Left renal cortex interstitium (tissue), 4 donors: ENCODE measurements at regions not wholly inside any gene's neighbourhood (a gene's known extent, or its start where the extent isn't known, plus 50 kb on each side); places are given as distances from the start of the nearest gene placed in this dataset.

ENCODE experiments used
- DNase-seq, 4 donors: peaks; one replicate each; pipeline ENCODE4 v3.0.0-alpha.2; 2013; ENCODE audit warnings: low read depth in 4 of 4, low spot score in 2 of 4, missing footprints in 1 of 4

GRCh38 chr16:52056259-52056658 is 490.7 kb downstream of the TOX3 start:
- no peak for DNase-seq

- DNase-seq, result no peak
Measured at GRCh38 chr16:52055381-52055780, 491.6 kb downstream of the TOX3 start.

DNA sequence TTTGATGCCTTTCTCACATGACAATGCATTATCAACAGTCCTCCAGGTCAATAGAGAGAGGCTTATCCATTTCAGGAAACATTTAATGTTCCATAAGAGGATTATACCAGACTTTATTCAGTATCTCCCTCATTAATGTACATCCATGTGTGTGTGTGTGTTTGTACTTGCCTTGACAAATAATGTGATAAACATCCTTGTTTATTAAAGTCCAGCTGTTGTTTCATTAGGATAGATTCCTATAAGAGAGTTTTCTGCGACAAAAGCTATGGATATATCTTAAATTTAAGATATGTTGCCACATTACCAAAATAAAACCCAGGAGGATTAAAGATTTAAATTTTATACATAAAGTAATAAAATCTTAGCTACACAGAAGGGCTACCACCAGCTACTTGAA is 492.6 kb downstream of the TOX3 start:
- DNase-seq, result no peak

GRCh38 chr16:52052818-52053217 is 494.1 kb downstream of the TOX3 start:
- DNase-seq, result no peak

DNA sequence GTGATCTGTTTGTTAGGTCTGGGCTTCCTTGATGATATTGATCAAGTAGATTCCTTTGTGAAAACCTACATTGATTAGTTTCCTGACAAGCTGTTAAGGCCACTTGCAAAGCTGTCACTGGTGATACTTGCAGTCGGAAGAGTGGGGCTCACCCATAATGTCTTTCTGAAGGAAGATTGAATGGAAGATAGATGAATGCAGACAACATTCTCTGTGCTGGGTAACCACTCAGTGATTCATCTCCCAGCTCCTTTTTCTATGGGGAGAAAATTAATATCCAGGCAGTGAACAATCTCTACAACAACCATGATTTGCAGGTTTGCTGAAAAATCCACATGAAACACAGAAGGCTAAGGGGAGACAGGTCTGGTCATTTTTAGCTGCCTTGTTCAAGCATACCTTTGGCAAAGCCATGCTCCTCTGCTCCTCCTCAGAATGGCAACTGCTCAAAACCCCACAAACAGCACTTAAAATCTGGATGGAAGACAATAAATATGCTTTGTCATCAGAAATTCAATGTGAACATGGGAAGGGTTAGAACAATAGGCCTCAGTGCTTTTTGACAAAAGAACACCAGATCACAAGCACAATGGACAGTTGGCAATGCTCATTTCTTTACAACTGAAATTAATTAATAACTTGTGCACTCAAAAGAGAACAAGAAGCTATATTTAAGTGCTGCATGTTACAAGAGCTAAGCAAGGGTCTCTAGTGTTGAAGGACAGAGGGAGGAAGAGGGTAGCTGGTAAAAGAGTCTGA is 495.4 kb downstream of the TOX3 start:
- DNase-seq, result no peak

DNA sequence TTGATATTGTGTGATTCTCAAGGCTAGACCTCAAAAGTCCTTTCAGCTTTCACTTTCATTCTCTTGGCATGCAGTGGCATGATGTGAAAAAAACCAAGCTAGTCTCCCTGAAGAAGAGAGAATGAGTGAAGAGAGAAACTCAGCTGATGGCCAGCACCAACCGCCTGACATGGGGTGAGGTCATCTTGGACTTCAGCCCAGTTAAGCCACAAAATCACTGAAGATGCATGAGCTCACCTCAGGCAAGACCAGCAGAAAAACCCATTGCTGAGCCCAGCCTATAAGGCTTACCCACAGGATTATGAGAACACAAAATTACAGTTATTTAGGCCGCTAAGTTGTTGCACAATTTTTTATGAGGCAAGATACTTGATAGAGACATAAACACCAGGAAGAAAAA is 496.5 kb downstream of the TOX3 start:
- DNase-seq, result no peak

DNA sequence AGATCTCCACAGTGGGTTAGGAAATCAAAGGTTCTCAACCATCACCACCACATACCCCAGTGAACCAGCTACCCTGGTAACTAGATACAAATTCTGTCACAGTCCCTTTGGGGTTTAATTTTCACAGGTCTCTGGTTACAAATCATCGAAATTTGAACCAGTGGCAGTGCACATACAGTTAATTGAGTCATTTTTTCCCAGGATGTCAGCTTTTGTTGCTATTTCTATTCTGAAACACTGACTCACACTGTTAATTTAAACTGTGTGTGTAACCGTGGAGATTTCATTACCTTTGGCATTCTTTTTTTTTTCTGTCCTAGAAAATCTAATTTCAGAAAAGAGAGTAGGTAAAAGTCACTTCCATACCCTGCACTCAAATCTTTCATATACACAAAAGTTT is 511.5 kb downstream of the TOX3 start:
- no peak for DNase-seq

DNA sequence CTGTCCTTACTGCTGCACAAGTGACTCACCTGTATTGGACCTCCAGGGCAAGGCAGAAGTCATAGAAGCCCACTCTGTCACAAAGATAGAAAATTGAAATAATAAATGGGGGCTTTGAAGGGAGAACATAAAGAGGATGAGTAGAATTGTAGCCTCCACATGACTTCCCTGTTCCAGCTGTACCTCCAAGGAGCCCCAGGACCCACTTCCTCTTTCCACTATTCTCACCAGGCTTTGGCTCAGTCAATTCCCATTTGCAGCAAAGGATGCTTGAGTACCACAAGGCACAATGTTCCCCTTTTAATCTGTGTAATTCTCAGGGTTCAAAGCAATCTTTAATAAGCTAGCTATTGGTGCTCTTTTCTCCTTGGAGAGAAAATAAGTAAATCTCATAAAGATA is 512.1 kb downstream of the TOX3 start:
- no peak for DNase-seq

- no peak for DNase-seq
Measured at GRCh38 chr16:52033992-52034391, 513.0 kb downstream of the TOX3 start.

DNA sequence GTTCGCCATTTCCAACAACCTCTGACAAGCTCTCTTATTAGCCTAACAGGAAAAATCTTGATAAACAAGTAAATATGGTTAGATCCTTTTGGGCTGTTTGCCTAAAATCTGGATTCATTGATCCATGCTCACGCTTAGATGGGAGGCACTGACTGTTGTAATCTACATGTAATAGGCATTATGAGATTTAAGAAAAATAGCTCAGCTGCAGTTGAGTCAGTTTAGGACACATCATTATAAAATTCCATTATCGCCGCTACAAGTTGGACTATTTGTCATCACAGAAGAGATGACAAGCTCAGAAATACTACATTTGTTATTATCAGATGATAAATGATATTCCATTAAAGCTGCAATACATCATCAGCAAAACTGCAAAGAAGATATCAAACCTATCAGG is 524.0 kb downstream of the TOX3 start:
- DNase-seq, result no peak

DNA sequence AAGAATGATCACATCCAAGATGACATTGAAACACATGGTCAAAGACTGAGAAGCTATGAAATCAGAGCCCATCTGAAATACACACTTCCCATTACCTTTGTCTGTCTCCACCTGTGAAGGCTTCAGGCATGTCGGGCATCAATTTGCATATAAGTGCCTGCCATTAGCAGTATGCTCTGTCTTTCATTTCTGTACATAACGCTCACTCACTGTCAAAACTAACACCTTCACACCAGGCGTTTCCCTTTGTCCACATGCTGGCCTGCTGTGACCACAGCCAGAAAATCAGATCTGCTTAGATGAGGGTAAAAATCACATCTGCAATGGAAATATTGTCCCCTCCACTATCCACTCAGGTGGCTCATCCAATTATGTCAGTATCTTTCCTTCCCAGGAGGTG is 524.8 kb downstream of the TOX3 start:
- DNase-seq, result no peak

- no peak for DNase-seq
Measured at GRCh38 chr16:52016387-52016786, 530.6 kb downstream of the TOX3 start.

DNA sequence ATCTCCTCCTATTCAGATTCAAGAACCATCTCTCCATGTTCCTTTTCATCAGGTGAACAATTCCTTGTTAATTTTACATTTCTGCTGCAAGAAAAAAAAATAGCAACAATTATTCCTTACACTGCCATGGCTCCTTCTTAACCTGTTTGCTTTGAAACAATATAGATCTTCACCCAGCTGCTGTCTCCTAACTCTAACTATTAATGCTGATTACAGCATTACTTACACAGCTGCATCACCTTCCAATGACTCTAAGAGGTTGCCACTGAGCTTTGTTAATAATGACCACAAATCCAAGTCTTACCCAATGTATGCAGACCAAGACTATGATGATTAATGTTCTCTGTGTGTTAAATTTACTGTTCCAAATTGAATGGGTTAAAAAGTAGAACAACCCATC is 541.4 kb downstream of the TOX3 start:
- no peak for DNase-seq

- no peak for DNase-seq
Measured at GRCh38 chr16:52004343-52004742, 542.6 kb downstream of the TOX3 start.

- no peak for DNase-seq
Measured at GRCh38 chr16:52002026-52002425, 544.9 kb downstream of the TOX3 start.

DNA sequence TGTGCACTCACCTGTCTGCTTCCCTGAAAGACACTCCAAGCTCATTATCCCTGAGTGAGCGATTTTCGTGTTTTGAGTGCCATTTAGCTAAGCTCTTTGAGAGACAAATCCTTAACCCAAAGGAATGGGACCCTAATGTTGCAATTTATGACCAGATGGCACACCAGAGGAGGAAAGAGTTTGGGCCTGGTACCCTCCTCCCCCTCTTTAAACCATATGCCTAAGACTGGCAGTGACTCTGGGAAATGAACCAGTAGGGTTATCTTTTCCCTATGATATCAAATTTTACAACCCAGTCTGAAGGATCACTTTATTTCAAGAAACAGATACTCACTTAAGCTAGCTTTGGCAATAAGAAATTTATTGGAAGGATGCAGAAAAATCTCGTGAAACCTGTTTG is 550.4 kb downstream of the TOX3 start:
- DNase-seq, result no peak

DNA sequence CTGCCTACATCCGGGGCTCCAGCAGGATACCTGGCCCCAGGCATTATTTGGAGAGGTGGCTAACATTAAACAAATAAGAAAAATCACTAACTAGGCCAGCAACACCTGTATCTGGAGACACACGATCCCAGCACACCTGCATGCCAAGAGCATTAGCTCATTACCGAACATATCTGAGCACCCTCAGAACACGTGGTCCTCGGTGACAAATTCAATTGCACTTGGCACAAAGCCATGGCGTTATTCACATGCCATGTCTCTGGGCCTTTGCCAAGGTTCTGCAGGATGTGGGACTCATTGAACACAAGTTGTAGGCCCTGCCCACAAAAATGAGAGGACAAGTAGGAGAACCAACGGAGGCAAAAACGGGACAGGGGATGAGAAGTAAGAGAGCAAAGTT is 552.3 kb downstream of the TOX3 start:
- peak in 1 of 4 donors; percentile 63 for DNase-seq

- no peak for DNase-seq
Measured at GRCh38 chr16:51989637-51990230, 557.2 kb downstream of the TOX3 start.

- DNase-seq, result no peak
Measured at GRCh38 chr16:51988977-51989376, 558.0 kb downstream of the TOX3 start.

- no peak for DNase-seq
Measured at GRCh38 chr16:51987519-51987918, 559.4 kb downstream of the TOX3 start.

DNA sequence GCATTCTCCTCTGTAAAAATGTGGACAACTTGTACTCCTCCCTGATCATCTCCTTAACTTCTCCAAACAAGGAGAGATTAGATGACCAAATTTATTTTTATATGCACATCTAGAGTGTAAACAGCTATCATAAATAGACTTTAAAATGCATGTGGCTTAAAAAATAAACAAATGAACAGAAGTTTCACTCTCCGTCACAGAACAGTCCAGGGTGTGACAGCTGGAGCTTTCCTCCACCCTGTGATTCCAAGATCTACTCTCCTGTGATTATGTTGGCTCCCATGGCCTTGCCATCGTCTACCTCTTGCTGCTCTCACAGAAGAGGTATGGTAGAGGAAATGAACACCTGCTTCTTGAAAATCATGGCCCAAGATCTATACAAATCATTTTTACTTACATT is 560.2 kb downstream of the TOX3 start:
- no peak for DNase-seq

DNA sequence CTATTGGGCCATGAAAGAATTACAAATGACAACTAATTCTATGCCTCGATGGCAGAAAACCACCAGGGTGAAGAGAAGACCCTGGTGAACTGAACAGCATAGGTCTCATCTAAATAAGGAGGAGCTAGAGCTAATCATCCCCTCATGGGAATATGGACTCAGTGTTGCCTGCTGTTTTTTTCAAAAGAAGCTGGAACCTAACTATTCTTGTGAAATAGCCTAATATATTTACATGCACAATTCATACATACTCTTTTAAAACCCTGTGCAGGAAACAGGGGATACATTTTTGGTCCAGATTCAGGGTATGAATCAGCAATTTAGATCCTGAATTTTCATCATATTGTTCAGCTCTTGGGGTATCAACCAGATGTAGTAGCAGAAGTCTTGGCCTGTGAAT is 560.6 kb downstream of the TOX3 start:
- no peak for DNase-seq

DNA sequence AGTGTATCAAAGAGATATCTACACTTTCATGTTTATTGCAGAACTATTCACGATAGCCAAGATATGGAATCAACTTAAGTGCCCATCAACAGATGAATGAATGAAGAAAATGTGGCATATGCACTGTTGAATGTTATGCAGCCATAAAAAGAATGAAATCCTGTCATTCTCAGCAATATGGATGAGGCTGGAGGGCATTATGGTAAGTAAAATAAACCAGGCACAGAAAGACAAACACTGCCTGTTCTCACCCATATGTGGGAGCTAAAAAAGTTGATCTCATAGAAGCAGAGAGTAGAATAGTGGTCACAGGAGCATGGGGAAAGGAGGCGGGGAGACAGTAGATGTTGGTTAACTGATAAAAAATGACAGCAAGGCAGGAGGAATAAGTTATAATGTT is 561.8 kb downstream of the TOX3 start:
- DNase-seq, result no peak
